HUES6 (cell line): ENCODE measurements at regions not wholly inside any gene's neighbourhood (a gene's known extent, or its start where the extent isn't known, plus 50 kb on each side); places are given as distances from the start of the nearest gene placed in this dataset.
"Not testable (repeated sequence)": the region's sequence is repeated elsewhere in the genome, so short reads cannot be mapped to it uniquely, and the experiment has no call there.

Experiments
- H3K27ac ChIP-seq: 2 replicates; pipeline ENCODE4 v1.7.0; 2013; ENCODE audit warnings: low read depth, mild to moderate bottlenecking, low read length, inconsistent platforms
- H3K27me3 ChIP-seq: 2 replicates; pipeline ENCODE4 v1.6.1; 2013; ENCODE audit warnings: low read length; ENCODE audit not compliant: control insufficient read depth, insufficient read depth
- H3K36me3 ChIP-seq: 2 replicates; pipeline ENCODE4 v1.6.1; 2013; ENCODE audit warnings: low read length; ENCODE audit not compliant: control insufficient read depth, insufficient read depth
- H3K4me1 ChIP-seq: 2 replicates; pipeline ENCODE4 v1.6.1; 2013; ENCODE audit warnings: low read length; ENCODE audit not compliant: control insufficient read depth, insufficient read depth
- H3K4me3 ChIP-seq: 2 replicates; pipeline ENCODE4 v1.5.1; 2013; ENCODE audit warnings: low read depth, low read length
- H3K9ac ChIP-seq: one replicate; pipeline ENCODE4 v1.6.1; 2013; ENCODE audit warnings: mild to moderate bottlenecking, low read length
- H3K9me3 ChIP-seq: 2 replicates; pipeline ENCODE4 v1.6.1; 2013; ENCODE audit warnings: low read depth, low read length; ENCODE audit not compliant: control insufficient read depth, insufficient read depth

DNA sequence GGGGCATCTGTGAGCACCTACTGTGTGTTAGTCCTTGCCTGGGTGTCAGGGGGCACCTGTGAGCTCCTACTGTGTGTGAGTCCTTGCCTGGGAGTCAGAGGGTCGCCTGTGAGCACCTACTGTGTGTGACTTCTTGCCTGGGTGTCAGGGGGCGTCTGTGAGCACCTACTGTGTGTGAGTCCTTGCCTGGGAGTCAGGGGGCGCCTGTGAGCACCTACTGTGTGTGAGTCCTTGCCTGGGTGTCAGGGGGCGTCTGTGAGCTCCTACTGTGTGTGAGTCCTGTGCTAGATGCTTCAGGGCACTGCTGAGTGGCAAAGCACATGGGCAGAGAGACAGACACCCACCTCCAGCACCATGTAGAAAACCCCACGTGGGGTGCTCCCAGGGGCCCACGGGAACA is 66.9 kb upstream of the COL5A1 start:
- H3K27me3 ChIP-seq, H3K4me1 ChIP-seq, H3K27ac ChIP-seq, H3K9me3 ChIP-seq, H3K4me3 ChIP-seq, H3K36me3 ChIP-seq, H3K9ac ChIP-seq: not testable (repeated sequence)

DNA sequence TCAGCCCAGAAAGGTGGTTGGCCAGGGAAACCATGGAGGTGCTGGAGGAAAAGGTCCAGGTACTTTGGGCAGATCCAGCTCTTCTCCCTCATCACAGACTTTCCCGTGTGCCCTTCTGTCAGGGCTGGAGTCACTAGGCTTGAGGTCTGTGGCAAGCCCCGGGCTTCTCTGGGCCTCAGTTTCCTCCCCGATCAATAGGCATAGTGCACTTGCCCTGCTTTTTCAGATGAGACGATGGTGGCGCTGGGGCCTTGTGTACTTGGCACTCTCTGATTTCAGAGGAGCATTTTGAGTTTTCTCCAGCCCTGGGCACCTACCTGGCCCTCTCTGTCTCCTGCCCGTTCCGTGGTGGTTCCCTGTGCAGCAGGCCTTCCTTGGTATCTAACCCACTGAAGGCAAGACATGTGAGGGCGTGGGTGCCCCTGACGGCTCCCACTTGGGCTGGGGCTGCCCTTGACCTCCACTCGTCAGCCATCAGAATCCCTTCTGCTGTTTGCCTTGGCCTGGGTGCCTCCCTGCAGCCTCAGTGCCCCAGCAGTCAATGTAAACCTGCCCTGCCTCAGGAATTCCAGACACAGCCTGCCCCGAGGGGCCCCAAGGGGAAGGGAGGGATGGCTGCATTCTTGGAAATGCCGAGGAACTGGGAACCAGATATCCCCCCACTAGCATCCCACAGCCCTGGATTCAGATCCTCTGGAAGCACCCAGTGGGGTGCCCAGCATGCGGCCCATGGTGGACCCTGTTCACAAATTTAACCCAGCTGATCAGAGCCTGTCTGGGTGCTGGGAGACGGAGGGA is 66.3 kb upstream of the COL5A1 start:
- no peak overlapping the region for H3K9ac ChIP-seq
- no peak overlapping the region for H3K27ac ChIP-seq
- H3K4me1 ChIP-seq, result peaks cover 2% of the 10 kb centered on the region; the same call in 1 of the 2 replicates
- H3K4me3 ChIP-seq, result no peak overlapping the region
- no peaks in the 10 kb centered on the region for H3K36me3 ChIP-seq
- H3K9me3 ChIP-seq, result peaks cover 7% of the 10 kb centered on the region; the same call in 1 of the 2 replicates
- no peaks in the 10 kb centered on the region for H3K27me3 ChIP-seq

DNA sequence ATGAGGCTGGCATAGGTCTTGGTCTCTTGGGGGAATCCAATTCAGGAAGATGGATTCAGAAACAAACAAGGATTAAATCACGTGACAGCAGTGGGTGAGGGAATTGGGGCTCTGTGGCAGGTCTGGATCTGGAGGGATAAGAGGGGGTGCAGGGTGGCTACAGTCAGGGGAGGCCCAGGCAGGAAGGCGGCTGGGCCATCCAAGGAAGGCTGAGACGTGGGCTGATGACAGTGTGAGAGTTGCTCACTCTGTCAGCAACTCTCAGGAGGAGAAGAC is 65.8 kb upstream of the COL5A1 start:
- no peaks in the 10 kb centered on the region for H3K36me3 ChIP-seq
- H3K4me3 ChIP-seq, result no peak overlapping the region
- peaks cover 7% of the 10 kb centered on the region; the same call in 1 of the 2 replicates for H3K9me3 ChIP-seq
- no peak overlapping the region for H3K9ac ChIP-seq
- no peaks in the 10 kb centered on the region for H3K27me3 ChIP-seq
- peaks cover 2% of the 10 kb centered on the region; the same call in 1 of the 2 replicates for H3K4me1 ChIP-seq
- no peak overlapping the region for H3K27ac ChIP-seq

DNA sequence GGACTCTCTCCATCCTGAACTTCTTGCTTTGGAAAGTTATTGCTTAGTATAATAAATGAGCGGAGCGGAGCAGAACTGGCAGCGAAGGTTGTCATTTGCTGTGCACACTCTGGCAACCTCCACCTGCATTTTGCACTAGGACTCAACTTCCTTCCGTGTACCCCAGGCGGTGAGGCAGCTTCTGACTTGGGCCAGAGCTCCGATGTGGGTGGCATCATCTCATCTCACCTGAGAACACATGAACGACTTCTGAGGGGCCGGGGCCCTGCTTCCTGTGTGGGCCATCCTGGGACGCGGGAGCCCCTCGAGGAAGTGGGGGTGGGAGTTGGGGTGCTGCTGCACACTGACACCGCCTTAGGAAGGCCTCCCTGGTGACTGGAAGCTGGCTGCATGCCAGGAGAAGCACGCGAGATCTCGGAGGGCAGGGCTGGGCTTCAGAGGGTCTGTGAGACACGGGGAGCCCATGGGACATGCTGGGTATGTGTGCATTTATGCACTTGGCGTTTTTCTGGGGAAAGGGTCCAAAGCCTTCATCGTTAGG is 56.5 kb upstream of the COL5A1 start:
- Histone ChIP-seq H3K36me3 (no peaks in the 10 kb centered on the region), H3K4me1 (peaks cover 4% of the 10 kb centered on the region; the same call in 1 of the 2 replicates), H3K27ac (no peak overlapping the region), H3K9ac (no peak overlapping the region), H3K4me3 (no peak overlapping the region), H3K9me3 (no peaks in the 10 kb centered on the region), H3K27me3 (no peaks in the 10 kb centered on the region)

DNA sequence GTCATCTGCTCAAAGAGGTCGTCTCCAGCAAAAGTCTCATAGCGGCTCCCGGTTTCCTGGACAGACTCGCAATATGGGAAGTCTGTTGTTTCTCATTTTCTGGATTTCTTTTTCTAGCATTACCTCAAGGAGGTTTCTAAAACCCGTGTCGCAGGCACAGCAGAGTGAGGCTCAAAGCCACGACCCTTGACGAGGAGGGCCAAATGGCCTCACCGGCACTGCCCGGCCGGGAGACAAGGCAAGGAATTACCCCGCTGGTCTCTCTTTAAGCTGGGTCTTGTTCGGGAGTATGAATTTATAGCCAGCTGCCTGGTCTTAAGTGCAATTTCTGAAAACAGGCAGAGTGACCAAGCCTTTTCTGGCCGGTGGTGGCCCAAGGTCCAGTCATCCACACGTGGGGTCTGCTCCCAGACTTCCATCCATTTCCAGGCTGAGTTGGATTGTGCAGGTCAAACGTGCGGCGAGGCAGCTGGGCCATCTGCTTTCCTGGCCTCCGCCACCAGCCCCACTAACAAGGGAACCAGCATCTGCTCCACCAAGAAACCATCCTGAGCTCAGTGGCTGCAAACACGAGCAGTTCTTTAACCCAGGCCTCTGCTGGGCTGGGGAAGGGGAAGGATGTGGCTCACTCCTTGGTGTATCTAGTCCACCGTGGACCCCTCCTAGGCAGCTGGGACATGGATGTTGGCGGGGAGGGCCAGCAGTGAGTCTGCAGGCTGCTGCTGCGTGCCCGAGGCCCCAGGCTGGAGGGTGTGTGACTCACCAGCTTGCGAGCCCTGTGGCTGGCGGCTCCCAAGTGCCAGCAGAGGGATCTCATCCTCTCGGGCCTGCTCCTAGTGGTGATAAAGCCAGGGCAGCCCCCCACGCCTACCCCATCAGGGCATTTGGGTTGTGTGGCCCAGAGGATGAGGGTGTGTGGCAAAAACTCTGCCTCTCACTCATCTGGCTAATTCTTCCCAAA is 55.6 kb upstream of the COL5A1 start:
- Histone ChIP-seq H3K27ac (no peak overlapping the region), H3K4me3 (no peak overlapping the region), H3K4me1 (peaks cover 5% of the 10 kb centered on the region; the same call in 1 of the 2 replicates), H3K9me3 (no peaks in the 10 kb centered on the region), H3K36me3 (no peaks in the 10 kb centered on the region), H3K9ac (no peak overlapping the region), H3K27me3 (no peaks in the 10 kb centered on the region)

DNA sequence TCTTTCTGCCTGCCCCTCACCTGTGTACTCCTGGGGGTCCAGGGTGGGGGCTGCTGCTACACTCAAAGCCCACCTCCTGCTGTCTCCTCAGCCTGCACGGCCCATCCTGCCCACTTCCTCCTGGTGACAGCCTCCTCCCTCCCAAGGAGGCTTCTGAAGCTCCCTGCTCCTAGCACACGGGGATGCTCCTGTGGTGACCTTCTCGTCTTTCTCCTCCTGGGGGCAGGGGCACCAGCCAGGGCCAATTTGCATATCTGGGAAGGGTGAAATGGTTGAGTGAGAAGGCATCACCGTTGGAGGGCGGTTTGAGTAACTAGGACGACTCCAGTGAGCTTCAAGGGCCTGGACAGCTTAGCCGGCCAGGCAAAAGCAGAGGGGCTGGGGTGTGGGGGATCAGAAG is 51.9 kb upstream of the COL5A1 start:
- H3K9ac ChIP-seq, result peak overlapping the region; percentile 52
- peaks cover 14% of the 10 kb centered on the region; the same call in 1 of the 2 replicates for H3K4me1 ChIP-seq
- H3K4me3 ChIP-seq, result no peak overlapping the region
- no peaks in the 10 kb centered on the region for H3K27me3 ChIP-seq
- no peak overlapping the region for H3K27ac ChIP-seq
- no peaks in the 10 kb centered on the region for H3K9me3 ChIP-seq
- no peaks in the 10 kb centered on the region for H3K36me3 ChIP-seq

DNA sequence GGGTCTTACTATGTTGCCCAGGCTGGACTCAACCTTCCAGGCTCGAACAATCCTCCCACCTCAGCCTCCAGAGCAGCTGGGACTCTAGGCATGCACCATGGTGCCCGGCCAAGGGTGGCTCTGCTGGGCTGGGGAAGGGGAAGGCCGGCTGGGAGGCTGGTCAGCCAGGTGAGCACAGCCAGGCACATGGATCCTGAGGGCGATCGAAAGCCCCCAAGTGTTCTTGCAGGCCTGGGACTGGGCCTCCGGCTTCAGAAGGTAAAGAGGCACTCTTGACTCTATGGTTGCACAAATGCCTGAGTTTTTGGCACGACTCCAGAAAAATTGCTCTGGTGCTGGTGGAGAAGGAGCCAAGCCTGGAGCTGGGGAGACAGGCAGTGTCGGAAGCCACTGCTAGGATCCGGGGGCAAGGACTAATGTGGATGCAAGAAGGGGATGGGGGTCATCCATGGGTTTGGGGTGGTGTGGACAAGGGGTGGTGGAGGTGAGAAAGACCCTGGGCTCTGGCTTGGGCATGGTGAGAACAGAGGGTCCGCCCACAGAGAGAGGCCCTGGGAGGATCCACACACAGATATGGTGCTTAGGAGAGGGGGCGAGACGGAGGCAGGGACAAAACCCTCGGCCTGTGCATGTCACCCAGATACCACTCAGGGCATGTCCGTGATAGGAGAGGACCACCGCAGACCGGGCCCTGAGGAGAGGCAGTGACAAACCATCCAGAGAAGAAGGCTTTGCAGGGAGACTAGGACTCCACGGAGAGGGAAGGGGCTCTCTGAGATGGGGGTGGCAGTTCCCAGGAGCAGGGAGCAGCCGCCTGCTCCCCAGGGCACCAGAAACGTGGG is 51.1 kb upstream of the COL5A1 start:
- peak overlapping the region; percentile 52 for H3K9ac ChIP-seq
- no peak overlapping the region for H3K4me3 ChIP-seq
- H3K27ac ChIP-seq, result no peak overlapping the region
- peaks cover 14% of the 10 kb centered on the region; the same call in 1 of the 2 replicates for H3K4me1 ChIP-seq
- no peaks in the 10 kb centered on the region for H3K36me3 ChIP-seq
- no peaks in the 10 kb centered on the region for H3K9me3 ChIP-seq
- no peaks in the 10 kb centered on the region for H3K27me3 ChIP-seq

DNA sequence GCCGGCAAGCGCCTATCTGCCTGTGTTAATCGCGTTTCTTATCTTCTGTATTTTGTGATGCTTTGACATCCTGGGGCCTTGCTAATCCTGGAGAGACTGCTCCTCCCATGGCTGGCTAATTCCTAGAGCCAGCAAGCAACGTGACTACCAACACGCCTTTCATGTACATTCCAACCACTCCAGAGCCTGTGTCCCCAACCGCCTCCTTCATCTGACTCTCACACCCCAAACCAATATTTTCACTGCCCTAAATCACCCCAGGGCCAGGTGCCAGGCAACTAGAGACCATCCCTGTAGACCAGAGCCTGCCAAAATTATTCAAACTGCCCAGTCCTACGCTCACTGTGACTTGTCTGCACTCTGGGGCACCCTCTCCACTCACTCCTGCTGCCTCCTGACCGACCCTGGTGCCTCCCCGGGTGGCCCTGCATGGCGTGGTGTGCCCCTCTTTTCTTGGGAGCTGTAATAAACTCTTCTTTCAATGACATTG is 50.5 kb upstream of the COL5A1 start:
- Histone ChIP-seq H3K27ac (peak overlapping the region; percentile 74; the same call in 1 of the 2 replicates), H3K36me3 (no peaks in the 10 kb centered on the region), H3K4me1 (peaks cover 14% of the 10 kb centered on the region; the same call in 1 of the 2 replicates), H3K27me3 (no peaks in the 10 kb centered on the region), H3K9me3 (no peaks in the 10 kb centered on the region), H3K4me3 (no peak overlapping the region), H3K9ac (peak overlapping the region; percentile 52)

DNA sequence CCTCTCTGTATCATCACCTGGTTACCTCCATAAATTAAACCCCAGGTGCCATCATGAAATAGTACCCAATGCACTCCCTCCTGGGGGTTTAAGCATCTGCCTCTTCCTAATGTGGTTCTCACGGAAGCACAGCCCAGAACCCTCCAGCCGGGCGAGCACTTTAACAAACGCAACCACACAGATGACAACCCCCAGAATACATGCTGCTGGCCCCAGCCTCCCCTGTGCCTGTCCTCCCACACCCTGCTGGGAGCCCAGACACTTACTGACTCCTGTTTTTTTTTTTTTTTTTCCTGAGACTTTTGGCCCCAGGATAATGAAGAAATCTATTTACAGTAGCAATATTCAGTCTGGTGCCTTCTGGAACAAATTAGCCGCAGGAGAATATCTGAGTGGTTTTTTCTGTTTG is 50.0 kb upstream of the COL5A1 start:
- Histone ChIP-seq H3K4me1 (peaks cover 14% of the 10 kb centered on the region; the same call in 1 of the 2 replicates), H3K27me3 (no peaks in the 10 kb centered on the region), H3K36me3 (no peaks in the 10 kb centered on the region), H3K9ac (peak overlapping the region; percentile 52), H3K9me3 (no peaks in the 10 kb centered on the region), H3K27ac (peak overlapping the region; percentile 74; the same call in 1 of the 2 replicates), H3K4me3 (no peak overlapping the region)
